HG02981 (cell line): ENCODE measurements at regions not wholly inside any gene's neighbourhood (a gene's known extent, or its start where the extent isn't known, plus 50 kb on each side); places are given as distances from the start of the nearest gene placed in this dataset.

Experiments used
- ATAC-seq: cut with Tn5 transposase; IDR thresholded peaks from one replicate; pipeline ENCODE4 v1.9.1; 2021; ENCODE audit warnings: mild to moderate bottlenecking, moderate library complexity; ENCODE audit not compliant: unreplicated experiment

DNA sequence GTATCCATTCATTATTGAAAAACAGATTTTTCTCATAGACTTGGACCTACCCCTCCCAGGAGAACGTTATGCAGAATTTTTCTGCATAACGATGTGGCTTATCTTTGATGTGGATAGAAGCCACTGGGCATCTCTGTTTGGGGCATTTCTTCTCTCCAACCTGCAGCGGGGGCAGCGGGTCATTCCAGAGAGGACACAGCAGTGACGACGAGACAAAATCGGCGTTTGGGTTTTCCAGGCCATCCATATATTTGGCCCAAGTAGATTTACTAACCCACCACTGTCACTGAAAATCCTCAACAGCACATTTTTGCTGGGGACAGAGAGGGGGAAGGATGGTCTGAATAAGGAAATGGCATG is 299.3 kb upstream of the PITRM1 start:
- no peak for ATAC-seq

DNA sequence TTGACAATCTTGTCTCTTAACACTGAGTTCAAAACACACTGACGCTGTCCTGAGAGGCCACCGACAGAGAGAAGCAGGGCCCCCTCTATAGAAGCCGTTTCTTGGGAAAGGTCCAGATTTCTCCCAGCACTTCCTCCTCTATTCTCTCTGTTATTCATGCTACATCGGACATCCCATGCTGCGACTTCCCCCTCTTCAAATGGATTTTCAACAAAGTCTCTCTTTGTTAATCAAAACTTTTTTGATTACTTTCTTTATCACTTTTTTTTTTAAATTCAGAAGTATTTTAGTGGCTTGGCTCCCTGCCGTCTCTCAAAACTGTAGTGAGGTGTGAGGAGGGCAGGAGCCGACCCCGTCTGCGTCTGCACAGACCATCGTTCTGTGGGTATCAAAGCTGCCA is 298.9 kb upstream of the PITRM1 start:
- ATAC-seq = no peak

GRCh38 chr10:3470191-3470590 is 297.6 kb upstream of the PITRM1 start:
- no peak for ATAC-seq

DNA sequence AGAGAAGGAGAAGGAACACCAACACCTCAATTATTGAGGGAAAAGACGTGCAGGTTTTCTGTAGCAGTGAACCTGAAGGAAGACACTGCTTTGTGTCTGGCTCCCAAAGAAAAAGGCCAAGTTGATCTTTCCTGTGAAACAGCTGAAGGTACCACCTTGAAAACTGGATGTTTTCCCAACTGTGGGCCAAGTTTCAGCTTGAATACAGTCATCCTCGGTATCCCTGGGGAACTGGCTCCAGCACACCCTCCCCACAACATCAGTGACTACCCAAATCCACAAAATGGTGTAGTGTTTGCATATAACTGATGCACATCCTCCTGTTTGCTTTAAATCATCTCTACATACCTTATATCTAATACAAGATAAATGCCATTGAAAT is 297.0 kb upstream of the PITRM1 start:
- ATAC-seq = no peak

DNA sequence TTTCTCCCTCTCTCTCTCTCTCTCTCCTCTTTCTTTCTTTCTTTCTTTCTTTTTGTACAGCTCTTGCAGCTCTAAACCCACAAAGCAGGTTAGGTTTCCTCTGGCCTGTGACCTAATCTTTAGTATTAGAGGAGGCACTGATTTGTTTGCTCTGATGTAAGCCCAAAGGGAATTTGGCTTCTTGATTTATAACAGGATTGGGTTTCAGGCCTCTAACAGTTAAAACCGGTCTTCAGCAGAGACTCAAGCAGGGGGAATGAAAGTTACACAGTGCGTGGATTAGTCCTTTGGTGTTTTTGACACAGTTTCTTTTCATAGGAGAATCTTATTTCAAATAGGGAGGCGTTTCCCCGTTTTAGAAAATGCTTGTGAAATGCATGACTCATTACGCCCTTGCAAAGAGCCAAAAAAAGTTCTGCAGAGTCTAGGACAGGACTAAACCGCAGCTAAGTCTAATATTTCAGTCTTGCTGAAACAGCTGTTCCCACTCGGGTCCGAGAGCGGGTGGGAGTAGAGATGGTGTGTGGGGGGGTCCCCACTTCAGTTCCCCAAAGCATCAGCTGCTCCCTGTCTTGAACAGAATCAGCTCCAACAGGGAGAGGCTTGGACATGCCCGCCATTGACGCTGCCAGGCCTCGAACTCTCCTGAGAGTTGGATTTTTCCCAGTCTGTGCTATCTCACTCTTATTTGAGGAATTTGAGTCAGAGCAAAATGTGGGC is 296.5 kb upstream of the PITRM1 start:
- no peak for ATAC-seq

DNA sequence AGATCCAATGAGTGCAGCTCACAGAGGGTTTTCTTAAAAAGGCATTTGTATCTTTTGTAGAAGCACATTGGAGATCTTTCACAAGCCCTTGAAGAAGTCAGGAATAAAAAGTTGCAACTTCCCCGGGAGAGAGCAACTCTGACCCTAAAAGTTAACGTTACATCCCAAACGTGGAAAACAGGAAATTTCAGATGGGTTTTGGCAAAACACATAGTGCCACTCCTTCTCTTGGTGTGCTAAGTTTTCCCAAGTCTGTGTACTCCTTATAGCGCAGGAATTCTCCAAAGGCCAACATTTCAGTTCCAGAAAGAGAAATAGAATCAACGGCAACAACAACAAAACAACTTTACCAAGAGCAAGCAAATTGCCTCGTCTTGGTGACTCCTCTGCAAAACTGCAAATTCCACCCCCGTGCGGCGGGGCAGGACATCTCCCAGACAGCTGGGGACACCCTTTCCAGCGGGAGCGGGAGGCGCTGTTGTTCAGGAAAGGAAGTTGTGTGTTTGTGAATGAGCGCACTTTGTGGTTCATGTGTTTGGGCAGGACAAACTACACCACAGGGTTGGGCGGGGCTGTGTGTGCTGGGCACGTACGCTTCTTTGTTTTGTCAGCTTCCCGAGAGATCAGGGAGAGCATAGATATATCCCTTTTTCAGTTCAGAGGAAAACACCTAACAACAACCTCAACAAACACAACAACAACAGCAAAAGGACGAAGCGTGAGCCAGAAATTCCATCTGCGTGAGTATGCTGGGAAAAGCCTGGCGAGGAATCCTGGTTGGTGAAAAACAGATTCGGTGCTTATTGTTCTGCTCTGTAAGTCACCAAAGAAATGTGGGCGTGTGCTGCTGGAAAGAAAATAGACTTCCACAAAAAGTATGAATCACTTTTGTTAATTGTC is 294.7 kb upstream of the PITRM1 start:
- no peak for ATAC-seq

DNA sequence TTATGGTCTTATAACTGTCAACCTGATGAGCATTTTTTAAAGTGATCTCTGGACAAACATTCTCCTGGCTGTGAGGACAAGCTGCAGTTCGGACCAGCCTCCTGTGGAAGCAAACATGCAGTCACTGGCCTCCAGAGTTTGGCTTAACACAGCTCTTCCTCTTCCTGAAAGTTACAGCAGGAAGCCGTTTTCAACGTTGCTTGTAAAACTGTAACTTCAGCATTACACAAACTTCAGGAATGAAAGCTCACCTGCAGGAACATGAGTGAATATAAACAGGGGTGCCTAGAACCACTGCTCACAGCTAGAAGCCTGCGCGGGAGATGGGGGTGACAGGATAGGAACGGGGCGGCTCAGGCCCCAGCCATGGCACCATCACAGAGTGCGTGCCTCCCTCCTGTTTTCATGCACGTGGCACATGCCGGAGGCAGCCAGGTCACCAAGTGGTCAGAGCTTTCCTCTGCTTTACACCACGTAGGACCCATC is 292.9 kb upstream of the PITRM1 start:
- no peak for ATAC-seq

- ATAC-seq = no peak
These were observed 292.3 kb upstream of the PITRM1 start for GRCh38 chr10:3464760-3465405.

DNA sequence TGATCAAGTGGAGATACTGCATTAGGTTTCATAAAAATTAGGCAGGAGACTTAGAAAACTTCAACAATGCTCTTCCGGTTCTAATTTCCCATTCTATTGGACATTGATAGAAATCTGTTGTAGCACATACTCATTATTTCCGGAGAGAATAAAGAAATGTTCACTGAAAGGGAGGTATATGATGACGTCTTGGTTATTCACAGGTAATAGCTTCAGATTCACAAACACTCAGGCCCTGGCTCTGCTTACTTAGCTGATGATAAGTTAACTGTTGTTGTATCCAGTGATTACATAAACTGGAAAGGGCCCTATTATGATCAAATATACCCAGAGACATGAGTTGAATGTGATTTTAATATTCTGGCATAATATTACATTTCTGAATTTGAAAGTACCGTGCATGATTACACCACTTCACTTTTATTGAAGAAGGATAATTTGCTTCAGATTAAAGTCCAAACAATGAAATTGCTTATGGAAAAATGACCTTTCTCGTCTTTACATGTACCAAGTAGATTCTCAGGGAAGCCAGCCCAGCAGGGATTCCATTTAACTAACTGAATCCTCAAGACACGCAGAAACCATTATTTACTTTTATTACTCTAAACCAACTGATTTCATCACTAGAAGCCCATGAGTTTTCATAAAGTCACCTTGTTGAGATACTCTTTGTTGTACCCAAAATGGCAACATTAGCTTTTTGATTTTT is 288.0 kb upstream of the PITRM1 start:
- ATAC-seq = no peak

- ATAC-seq = no peak
These were observed 283.1 kb upstream of the PITRM1 start for GRCh38 chr10:3455385-3456334.

DNA sequence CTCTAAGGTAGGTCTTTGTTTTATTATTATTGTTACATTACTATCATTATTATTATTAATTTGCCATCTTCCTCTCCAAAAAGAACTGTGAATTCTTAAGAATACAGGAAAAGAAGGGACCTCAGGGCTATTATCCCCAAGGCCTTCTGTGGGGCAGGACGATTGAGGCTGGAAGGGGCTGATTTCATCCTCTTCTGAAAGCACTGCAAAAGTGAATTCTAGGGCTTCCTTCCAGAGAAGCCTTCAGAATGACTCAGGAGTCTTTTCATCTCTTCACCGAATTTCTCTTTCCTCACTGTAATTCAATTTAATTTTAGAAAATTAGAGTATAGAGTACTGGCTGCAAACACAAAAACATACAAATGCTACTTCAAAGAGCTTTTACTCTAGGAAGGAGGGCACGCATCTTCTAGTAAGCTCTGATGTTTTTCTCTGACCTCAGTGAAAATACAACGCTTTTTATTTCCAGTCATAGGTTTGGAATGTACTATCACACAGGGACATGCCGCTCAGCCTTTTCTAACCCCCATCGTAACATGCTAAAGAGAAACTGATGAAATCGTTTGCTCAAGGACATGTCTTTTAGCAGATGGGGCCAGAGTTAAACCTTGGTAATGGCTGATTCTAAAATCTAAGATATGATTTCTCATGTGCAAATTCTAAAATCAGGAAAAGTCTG is 280.2 kb upstream of the PITRM1 start:
- no peak for ATAC-seq

- ATAC-seq = no peak
These were observed 279.6 kb upstream of the PITRM1 start for GRCh38 chr10:3452173-3452626.

- no peak for ATAC-seq
These were observed 279.1 kb upstream of the PITRM1 start for GRCh38 chr10:3451516-3452172.

DNA sequence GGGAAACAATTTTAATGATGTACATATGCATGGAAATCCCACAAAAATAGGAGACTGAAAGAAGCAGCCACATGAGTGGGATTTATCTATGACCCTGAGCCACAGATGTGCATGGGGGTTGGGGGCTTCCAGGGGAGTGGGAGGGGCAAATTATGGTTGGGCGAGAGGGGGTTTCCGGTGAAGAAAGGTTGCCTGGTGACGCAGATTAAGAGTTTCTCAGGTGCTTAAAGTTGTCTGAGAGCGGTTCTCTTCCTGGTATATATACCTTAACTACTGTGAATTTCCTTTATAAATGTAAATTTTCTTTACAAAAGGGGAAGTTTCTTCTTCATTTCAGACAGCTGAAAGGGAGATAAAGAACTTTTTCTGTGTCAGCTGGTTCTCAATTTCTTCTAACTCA is 273.6 kb upstream of the PITRM1 start:
- ATAC-seq = no peak

DNA sequence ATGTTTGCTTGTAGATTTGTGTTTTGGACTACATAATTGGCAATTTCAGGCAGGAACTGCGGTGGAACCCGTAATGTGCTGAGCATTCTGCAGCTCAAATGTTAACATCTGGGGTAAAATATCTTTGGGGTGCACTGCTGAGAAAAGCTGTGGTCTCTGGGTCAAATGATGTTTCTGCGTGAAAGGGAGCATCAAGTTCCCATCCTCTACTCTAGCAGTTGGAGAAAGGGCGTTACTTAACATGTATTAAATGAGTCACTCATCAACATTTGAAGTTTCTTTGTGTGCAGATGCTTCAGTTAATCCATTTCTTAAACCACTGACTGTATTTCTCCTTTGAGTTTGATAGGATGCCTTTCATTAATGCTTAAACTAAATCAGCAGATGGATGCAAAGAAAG is 273.1 kb upstream of the PITRM1 start:
- ATAC-seq = no peak

- ATAC-seq = no peak
These were observed 269.9 kb upstream of the PITRM1 start for GRCh38 chr10:3442451-3442990.

DNA sequence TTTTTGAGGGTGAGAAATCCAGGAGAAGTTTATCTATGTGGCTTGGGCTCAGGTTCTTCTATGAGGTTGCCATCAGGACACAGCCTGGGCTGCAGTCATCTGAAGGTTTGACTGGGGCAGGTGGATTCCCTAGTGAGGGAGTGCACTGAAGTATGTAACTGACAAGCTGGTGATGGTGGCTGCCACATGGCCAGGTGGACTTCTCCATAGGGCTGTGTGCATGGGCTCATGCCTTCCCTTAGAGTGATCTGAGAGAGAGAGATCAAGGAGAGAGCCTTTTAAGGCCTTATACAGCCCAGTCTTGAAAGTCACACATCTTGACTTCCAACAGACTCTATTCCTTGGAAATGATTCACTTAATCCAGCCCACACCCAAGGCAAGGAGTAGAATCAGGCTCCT is 266.6 kb upstream of the PITRM1 start:
- ATAC-seq = no peak

GRCh38 chr10:3438606-3439005 is 266.0 kb upstream of the PITRM1 start:
- ATAC-seq = no peak

DNA sequence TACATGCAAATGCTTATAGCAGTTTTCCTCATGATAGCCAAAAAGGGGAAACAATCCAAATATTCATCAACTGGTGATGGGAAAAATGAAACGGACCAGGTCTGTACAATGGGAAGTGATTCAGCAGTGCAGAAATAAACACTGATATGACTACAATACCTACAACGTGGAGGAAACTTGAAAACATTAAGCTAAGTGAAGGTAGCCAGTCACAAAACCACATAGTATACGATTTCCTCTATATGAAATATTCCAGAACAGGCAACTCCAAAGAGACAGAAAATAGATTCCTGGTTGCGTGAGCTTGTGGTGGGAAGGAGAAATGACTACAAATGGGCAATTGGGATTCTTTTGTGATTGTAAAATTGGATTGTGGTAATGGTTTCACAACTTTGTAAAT is 263.1 kb upstream of the PITRM1 start:
- no peak for ATAC-seq
